ENCODE measurements at regions not wholly inside any gene's neighbourhood (a gene's known extent, or its start where the extent isn't known, plus 50 kb on each side); places are given as distances from the start of the nearest gene placed in this dataset.

- no peak for DNase-seq
Measured at GRCh38 chr2:20523799-20524187, 76.9 kb downstream of the RHOB start.

- DNase-seq: no peak
Measured at GRCh38 chr2:20524412-20525040, 77.7 kb downstream of the RHOB start.

DNA sequence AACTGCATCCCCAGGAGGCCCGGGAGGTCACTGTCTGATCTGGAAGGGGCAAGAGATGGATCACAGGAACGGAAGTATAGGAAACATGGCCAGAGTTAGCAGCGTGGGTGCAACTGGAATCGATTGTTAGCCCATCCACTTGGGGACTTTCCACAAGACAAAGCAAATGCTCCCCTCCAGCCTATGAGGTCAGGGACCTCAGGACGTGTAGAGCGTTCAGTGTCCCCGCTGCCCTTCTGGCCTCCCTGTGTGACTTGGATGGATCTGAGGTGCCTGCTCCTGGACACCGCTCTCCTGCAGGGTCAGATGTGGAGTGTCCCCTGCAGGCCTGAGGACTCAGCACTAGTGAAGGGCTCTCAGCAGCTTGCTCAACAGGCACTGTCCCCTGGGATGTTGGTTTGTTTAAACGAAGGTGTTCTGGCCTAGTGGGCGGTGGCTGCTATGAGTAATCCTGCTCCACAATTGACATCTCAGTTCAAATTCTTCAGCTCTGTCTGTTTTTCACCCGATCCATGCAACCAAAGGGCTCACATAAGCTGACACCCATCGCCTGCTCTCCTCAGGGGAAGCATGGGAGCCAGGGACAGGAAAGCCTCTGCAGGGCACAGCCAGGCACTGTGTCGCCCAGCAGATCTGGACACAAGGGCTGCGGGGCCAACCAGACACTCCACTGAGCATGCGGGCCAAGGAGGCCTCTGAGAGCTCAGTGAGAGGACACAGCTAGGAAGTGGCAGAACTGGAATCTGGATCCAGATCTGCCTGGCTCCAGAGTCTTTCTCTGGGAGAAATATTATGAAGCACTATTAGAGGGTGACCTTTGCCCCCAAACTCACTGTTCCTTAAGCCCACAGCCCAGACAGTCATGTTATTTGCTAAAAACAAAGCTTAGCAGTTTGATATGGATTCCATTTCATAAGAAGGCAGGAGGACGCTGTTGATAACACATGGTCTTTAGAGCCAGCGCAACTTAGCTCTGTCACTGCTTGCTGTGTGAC lies 78.5 kb downstream of the RHOB start:
- DNase-seq: no peak

- DNase-seq: no peak
Measured at GRCh38 chr2:20526160-20526559, 79.3 kb downstream of the RHOB start.

GRCh38 chr2:20526708-20527107 lies 79.8 kb downstream of the RHOB start:
- DNase-seq: no peak

DNA sequence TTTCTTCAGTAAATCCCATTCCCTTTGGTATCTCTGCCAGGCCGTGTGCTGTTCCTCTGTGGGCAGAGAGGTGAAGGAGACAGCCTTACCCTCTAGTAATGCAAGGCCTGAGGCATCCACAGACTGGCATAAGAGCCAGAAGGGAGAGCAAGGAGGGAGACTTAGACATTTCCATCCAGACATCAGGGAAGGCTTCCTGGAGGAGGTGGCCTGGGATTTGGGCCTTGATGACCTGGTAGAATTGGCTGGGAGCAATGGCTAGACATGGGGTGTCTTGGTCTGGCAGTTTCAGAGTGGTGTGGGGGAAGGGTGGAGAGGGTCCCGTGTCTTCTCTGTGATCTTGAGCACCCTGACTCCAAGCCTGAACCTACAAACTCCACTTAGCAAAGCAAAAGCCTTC lies 81.8 kb downstream of the RHOB start:
- DNase-seq: no peak

DNA sequence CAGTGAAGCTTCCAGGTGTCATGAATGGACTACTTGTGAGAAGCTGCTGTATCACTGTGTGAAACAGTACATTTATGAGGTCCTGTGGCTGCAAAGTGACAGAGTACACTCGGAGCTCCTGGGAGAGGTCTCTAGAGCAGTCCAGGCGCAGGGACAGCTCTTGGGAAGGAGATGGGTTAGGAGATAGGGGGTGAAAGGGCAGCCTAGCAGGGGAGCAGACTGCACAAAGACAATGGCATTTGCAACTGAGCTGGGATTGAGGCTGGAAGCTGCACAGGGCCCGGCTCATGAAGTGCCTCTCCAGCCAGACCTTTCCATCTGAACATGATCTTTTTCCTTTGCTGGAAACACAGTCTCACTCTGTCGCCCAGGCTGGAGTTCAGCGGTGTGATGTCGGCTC lies 83.6 kb downstream of the RHOB start:
- DNase-seq: no peak

DNA sequence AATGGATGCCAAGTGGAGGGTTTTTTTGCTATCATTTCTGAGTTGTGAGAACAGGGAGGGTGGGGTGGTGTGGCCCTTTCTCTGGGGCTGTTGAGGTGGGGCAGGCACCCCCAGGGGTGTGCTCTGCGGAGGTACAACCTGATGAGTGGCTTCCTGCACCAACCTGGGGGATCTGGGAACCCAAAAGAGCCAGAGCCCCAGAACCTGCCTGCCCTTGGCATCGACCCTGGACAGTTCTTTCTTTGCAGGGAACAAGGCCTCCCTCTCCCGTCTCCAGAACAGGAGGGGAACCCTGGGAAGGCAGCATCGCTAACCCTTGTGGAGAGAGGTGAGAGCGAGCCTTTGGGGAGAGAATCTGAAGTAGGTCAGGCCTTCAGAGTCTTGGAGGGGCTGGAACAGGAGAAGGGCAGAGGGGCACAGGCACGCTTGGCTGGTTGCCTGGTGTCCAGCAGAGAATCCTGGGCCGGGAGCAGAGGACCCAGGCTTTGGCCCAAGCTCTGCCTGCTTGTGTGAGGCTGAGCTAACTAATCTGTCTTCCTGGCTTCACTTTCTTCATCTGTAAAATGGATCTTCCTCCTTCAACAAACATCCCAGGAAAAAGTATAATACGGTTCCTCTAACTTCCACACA lies 84.9 kb downstream of the RHOB start:
- no peak for DNase-seq

DNA sequence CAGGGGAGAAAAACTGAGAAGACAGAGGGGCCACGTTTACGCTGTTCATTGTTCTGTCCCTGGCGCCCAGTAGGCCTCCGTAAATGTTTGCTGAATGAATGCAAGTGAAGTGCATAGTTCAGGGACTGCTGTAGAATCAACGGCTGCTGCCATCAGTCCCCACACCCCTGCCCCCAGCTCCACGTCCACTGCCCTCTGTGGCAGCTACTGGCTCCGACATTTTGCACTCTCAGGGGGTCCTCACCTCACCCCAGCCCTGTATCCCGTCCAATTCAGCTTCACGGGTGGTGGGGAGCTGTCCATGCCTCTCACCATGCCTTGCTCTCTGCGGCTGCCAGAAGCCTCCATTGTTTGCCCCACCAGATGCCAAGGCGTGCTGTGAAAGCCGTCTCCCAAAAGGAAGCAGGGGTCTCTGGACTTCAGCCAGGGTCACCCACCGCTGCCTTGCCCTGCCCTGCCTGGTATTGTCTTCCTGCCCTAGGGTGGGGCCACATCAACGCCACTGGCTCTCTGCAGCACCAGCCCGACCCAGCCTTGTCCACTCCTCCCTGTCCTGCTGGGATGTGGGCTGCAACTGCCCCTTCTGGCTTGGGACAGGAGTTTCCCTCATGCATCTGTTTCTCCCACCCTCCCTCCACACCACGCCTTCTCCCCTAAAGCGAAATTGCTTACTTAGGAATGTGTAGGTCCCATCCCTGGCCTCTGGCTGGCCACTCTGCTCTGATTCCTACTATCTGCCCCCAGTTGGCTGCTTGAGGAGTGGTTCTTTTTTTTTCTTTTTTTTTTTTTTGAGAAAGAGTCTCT lies 86.0 kb downstream of the RHOB start:
- DNase-seq: no peak

GRCh38 chr2:20533993-20534622 lies 87.2 kb downstream of the RHOB start:
- no peak for DNase-seq

DNA sequence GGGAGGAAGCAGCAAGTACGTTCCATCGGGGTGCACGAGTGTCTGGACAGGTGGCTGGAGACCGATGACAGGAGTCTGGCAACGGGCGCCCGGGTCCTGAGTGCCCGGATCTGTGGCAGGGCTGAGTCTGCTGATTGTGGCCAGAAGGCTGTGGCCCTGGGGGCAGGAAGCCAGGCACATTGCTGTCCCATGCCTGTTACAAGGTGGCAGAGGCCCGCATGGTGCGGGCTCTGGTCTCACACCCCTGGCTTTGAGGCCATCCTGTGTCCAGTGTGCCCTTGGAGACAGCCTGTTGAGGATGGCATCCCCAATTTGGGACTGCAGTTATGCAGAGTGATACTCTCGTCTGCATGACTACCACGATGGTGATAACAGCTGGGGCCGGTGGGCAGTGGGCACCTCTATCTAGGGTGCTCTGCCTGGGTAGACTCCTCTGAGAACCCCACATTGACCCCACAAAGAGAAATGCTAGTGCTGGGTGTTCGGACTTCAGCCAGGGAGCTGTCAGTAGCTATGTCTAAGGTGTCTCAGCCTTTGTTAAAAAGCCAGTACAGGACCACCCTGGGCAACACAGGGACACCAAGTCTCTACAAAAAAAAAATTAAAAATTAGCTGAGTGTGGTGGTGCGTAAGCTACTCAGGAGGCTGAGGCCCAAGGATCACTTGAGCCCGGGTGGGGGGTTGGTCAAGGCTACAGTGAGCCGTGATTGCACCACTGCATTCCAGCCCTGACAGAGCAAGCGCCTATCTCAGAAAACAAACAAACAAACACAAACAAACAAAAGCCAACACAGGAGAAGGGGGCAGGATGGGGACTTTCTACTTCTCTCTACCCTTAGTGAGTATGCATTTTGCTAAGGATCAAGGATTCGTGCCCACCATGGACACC lies 88.3 kb downstream of the RHOB start:
- no peak for DNase-seq

GRCh38 chr2:20536619-20537422 lies 89.9 kb downstream of the RHOB start:
- no peak for DNase-seq

DNA sequence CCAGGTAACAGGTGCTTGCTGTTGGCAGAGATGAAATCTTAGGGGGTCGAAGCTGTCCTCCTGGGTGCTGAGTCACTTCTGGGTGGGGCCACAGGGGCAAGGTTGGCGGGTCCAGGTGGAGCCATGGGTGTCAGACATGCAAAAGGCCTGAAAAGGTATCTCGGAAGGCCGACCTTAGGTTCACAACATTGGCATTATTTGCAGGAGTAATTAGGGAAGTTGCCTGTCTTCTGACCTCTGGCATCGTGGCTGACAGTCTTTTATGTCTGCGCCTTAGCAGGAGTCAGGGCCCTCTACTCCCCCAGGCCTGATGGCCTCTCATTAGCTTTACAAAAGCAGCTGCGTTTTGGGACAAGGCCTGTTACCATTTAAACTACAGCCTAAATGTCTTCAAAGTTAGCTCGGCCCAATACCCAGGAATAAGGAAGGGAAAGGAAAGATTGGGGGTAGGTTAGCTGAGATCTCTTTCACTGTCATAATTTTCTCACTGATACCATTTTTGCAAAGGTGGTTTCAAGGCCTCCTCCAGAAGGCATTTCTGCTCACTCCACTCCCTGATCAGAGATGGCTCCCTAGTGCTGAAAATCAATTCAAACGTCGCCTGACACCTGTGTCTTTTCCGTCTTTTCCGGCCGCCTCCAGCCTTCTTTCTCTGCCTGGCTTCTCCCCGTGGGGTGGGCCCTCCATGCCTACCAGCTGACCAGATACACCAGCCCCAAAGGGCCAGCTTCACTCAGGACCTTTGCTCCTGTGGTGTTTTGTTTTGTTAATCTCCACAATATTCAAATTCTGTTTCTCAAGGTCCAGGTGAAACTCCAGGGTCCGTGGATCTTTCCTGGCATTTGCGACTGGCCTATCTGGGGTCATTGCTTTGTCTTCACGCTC lies 90.8 kb downstream of the RHOB start:
- no peak for DNase-seq

DNA sequence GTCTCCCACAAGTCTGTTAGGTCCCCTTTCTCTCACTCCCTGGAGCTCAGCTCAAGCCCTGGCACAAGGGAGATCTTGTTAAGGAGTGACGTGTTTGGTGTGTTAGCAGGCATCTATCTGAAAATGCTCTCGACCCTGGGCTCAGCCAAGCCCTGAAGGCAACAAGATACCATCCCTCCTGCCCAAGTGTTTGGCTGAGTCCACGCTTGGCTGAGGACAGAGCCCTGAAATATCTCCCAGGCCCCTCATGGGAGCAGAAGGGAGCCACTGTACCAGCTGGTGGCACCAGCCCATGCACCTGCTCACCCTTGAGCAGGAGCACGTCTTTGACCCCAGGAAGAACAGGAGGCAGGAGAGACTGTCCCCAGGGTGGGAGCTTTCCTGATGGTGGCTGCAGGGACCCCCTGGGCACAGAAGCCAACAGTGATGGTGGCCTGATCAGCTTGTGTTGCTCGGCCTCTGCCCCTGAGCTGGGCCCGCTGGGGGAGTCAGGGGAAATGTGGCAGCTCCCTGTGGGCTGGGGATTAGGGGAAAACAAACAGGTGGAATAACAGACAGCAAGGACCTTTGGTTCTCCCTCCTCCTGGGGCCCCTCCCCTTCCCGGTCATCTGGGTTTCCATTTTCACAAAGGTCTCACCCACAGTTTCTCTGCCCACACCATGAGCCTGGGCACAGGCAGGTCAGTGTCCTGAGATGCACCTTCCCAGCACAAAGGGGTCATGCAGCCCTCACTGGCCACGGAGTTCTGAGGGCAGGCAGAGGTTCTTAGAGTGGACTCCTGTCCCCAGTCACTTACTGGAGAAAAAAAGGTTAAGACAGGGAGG lies 91.6 kb downstream of the RHOB start:
- DNase-seq: no peak

DNA sequence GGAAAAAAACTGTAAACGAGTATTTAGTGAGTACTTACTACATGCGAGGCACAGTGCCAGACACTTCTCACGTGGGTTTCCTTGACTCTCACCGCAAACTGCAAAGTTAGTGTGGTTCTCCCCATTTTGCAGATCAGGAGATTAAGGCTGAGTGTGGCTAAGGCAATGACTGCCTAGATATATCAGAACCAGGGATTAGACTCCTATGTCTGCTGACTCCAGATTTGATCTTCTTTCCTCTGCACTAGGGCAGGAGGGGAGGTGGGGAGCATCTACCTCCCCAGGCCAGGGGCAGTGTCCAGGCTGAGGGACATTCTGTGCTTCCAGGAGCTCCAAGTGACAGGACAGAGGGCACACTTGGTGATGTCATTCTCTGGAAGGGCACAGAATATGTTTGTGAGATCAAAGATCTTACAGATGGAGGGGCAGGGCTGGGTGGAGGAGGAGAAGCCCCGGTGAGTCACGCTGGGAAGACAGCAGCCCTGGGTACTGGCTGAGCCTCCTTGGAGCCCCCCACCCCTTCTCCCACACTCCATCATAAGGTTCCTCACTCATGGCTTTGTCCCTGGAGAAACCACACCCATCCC lies 92.4 kb downstream of the RHOB start:
- no peak for DNase-seq

DNA sequence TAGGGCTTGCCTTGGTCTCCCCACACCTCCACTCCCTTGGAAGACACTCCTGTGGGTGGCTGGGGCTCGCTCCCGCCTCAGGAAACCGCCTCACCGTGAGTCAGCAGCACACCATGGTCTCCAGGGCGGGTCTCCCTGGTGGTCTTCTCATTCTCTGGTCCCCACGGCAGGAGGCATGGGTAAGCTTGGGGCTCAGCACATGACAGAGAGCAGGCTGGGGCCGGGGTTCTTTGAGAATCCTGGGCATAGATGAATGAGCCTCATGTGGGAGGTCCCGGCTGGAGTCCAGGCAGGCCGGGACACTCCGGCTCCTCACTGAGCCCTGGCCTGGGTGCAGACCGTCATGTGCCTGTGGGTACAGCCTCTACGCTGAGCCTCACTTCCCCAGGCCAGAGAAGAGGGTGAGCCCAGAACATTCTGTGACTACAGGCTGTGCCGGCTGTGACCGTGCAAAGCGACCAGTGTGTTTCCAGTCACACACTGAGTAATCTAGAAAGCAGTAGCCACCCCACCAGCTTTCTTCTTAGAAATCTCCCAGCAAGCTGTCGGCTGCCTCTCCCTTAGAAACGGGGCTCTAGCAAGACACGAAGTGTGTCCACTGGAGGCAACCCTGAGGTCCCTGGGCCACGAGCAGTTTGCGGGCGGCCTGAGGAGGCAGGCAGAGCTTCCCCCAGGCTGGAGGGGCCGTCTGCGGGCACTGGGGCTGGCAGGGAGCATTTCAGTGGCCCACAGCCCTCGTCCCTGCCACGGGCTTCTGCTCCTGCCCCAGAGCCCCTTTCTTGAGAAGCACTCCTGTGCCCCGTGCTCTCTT lies 93.1 kb downstream of the RHOB start:
- no peak for DNase-seq

Data from inflammatory macrophage (primary cell).